ENCODE measurements at regions not wholly inside any gene's neighbourhood (a gene's known extent, or its start where the extent isn't known, plus 50 kb on each side); places are given as distances from the start of the nearest gene placed in this dataset.

DNA sequence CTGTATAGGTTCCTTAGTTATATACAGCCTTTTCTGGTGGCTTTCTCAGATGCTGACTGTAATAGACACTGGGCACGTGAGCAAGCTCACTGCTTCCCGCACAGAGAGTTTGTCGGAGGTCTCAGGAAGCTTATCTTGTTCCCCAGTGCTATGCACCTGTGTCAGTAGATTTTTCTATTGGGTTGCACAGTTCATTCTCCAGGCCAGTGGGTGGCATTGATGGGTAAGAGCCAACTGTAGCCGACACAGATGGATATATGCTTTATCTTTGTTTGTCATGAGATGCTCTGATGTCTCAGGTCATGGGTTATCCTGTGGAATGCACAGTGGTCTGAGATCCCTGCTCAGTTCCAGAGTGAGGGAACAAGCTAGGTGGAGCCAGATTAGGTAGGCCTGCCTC is 293.0 kb downstream of the GRB14 start:
- POLR2A ChIA-PET (ENCODE audit: unreplicated experiment), result no interaction called here
- Histone ChIP-seq H4K91ac (ENCODE audit: insufficient read depth, low read depth, low read length) (no peak overlapping the region), H3K14ac (replicated peaks; ENCODE audit: low read depth, low read length) (no peak overlapping the region), H3K4me3 (ENCODE audit: insufficient read depth, low read depth, low read length) (no peak overlapping the region), H4K5ac (ENCODE audit: low read depth, low read length) (no peak overlapping the region), H4K8ac (ENCODE audit: low read depth in 2 of 2, low read length in 2 of 2) (no peak overlapping the region), H3K27me3 (ENCODE audit: control insufficient read depth, insufficient read depth, low read length) (no peaks in the 10 kb centered on the region), H4K20me1 (ENCODE audit: insufficient read depth, low read length) (no peaks in the 10 kb centered on the region), H3K9me3 (ENCODE audit: control insufficient read depth, insufficient read depth, low read length) (peaks cover 3% of the 10 kb centered on the region), H2AFZ (replicated peaks; ENCODE audit: low read length, poor library complexity) (no peak overlapping the region), H2AK9ac (replicated peaks; ENCODE audit: low read depth, low read length, poor library complexity) (no peak overlapping the region), H3K9me1 (ENCODE audit: insufficient read depth, low read length) (no peaks in the 10 kb centered on the region), H3K4ac (ENCODE audit: low read depth, low read length) (no peak overlapping the region), H2BK20ac (ENCODE audit: low read depth, low read length) (no peak overlapping the region), H2AK5ac (ENCODE audit: low read depth, low read length) (no peak overlapping the region), H2BK120ac (ENCODE audit: low read depth, low read length) (no peak overlapping the region), H3K27ac (ENCODE audit: insufficient read depth, low read length) (no peak overlapping the region), H2BK15ac (ENCODE audit: low read depth, low read length) (no peak overlapping the region), H3K4me2 (ENCODE audit: low read depth, low read length) (no peak overlapping the region), H3K56ac (ENCODE audit: extremely low read depth, insufficient read depth, low read length) (no peak overlapping the region), H2BK5ac (ENCODE audit: low read depth, low read length, poor library complexity, severe bottlenecking) (no peak overlapping the region), H3K9ac (ENCODE audit: low read depth, low read length) (no peak overlapping the region), H3K18ac (ENCODE audit: low read depth, low read length) (no peak overlapping the region), H3K4me1 (ENCODE audit: control insufficient read depth, insufficient read depth, low read length) (no peaks in the 10 kb centered on the region), H3K36me3 (ENCODE audit: control insufficient read depth, insufficient read depth, low read length) (no peaks in the 10 kb centered on the region), H3K79me1 (ENCODE audit: low read depth in 1 of 2, low read length in 2 of 2) (no peaks in the 10 kb centered on the region), H3K23ac (ENCODE audit: low read depth, low read length) (no peak overlapping the region)
- dilution Hi-C loops (cut with HindIII; ENCODE audit: low sequenced_read_pairs, unreplicated experiment) (no loop called here), in situ Hi-C loops (cut with MboI; ENCODE audit: low sequenced_read_pairs) (no loop called here), intact Hi-C loops (cut with micrococcal nuclease) (no loop called here)
- ATAC-seq (ENCODE audit: low read depth) (no peak), DNase-seq (no peak)
- TF ChIP-seq, protein P1, sequence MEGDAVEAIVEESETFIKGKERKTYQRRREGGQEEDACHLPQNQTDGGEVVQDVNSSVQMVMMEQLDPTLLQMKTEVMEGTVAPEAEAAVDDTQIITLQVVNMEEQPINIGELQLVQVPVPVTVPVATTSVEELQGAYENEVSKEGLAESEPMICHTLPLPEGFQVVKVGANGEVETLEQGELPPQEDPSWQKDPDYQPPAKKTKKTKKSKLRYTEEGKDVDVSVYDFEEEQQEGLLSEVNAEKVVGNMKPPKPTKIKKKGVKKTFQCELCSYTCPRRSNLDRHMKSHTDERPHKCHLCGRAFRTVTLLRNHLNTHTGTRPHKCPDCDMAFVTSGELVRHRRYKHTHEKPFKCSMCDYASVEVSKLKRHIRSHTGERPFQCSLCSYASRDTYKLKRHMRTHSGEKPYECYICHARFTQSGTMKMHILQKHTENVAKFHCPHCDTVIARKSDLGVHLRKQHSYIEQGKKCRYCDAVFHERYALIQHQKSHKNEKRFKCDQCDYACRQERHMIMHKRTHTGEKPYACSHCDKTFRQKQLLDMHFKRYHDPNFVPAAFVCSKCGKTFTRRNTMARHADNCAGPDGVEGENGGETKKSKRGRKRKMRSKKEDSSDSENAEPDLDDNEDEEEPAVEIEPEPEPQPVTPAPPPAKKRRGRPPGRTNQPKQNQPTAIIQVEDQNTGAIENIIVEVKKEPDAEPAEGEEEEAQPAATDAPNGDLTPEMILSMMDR (conservative IDR thresholded peaks at IDR 0.05; ENCODE audit: low read depth, low read length), result no peak
- TF ChIP-seq MAFK (IDR thresholded peaks at IDR 0.05; ENCODE audit: low read depth, low read length) (no peak), CEBPB (IDR thresholded peaks at IDR 0.05; ENCODE audit: low read depth, low read length) (no peak), RAD21 (IDR thresholded peaks at IDR 0.05; ENCODE audit: low read length) (no peak), BHLHE40 (IDR thresholded peaks at IDR 0.05; ENCODE audit: low read depth, low read length) (no peak), RCOR1 (IDR thresholded peaks at IDR 0.05; ENCODE audit: insufficient replicate concordance, low read length) (no peak), MXI1 (IDR thresholded peaks at IDR 0.05; ENCODE audit: borderline replicate concordance, low read depth, low read length) (no peak), POLR2A (IDR thresholded peaks at IDR 0.05; ENCODE audit: low read depth, low read length) (no peak), SMC3 (IDR thresholded peaks at IDR 0.05; ENCODE audit: low read depth, low read length) (no peak), FOS (IDR thresholded peaks at IDR 0.05; ENCODE audit: low read depth, low read length) (no peak), MAZ (IDR thresholded peaks at IDR 0.05; ENCODE audit: borderline replicate concordance, low read depth, low read length) (no peak), NFE2L2 (IDR thresholded peaks at IDR 0.05; ENCODE audit: low read depth, low read length) (no peak), RFX5 (IDR thresholded peaks at IDR 0.05; ENCODE audit: low read depth, low read length) (no peak), CHD1 (IDR thresholded peaks at IDR 0.05; ENCODE audit: low read depth, low read length) (no peak)
- TF ChIP-seq, protein P2, sequence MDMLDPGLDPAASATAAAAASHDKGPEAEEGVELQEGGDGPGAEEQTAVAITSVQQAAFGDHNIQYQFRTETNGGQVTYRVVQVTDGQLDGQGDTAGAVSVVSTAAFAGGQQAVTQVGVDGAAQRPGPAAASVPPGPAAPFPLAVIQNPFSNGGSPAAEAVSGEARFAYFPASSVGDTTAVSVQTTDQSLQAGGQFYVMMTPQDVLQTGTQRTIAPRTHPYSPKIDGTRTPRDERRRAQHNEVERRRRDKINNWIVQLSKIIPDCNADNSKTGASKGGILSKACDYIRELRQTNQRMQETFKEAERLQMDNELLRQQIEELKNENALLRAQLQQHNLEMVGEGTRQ (IDR thresholded peaks at IDR 0.05; ENCODE audit: low read depth, low read length), result no peak
- TF ChIP-seq, protein P3, sequence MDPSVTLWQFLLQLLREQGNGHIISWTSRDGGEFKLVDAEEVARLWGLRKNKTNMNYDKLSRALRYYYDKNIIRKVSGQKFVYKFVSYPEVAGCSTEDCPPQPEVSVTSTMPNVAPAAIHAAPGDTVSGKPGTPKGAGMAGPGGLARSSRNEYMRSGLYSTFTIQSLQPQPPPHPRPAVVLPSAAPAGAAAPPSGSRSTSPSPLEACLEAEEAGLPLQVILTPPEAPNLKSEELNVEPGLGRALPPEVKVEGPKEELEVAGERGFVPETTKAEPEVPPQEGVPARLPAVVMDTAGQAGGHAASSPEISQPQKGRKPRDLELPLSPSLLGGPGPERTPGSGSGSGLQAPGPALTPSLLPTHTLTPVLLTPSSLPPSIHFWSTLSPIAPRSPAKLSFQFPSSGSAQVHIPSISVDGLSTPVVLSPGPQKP (IDR thresholded peaks at IDR 0.05; ENCODE audit: borderline replicate concordance, low read depth, low read length), result no peak
- CTCF ChIA-PET, result no interaction called here
- WGBS, 2 experiments (ENCODE audit: extremely low coverage in 2 of 2, insufficient read length in 1 of 2), result 0% methylated on average over 1 of the region's 4 CpGs; no CpG with 5 or more reads in 1 of the 2 experiments
- BruUV-seq (replicated peaks), result no TSS peak

Measured in IMR-90 (cell line).